ENCODE measurements at regions not wholly inside any gene's neighbourhood (a gene's known extent, or its start where the extent isn't known, plus 50 kb on each side); places are given as distances from the start of the nearest gene placed in this dataset.

GRCh38 chr16:79325226-79325945 lies 275.2 kb downstream of the MAF start:
- no peak for TF ChIP-seq EZH2 (IDR thresholded peaks at IDR 0.05; ENCODE audit: insufficient read depth, low read length)
- TF ChIP-seq CTCF (IDR thresholded peaks at IDR 0.05; ENCODE audit: insufficient read depth, low read depth, low read length) = no peak
